Esophagus squamous epithelium (tissue), 4 donors: ENCODE measurements at regions not wholly inside any gene's neighbourhood (a gene's known extent, or its start where the extent isn't known, plus 50 kb on each side); places are given as distances from the start of the nearest gene placed in this dataset.

Experiments used
- CTCF ChIP-seq, 6 experiments: fragments of 450-650 bp in 4 of 6; fragments of 200-600 bp in 2 of 6; sonication (generic) in 2 of 6; IDR thresholded peaks; one replicate each; pipeline ENCODE4 v1.5.1; 2016 to 2019; ENCODE audit warnings: antibody characterized with exemption in 6 of 6, mild to moderate bottlenecking in 4 of 6, moderate library complexity in 4 of 6
- POLR2A ChIP-seq, 4 donors: fragments of 450-650 bp; IDR thresholded peaks; one replicate each; pipeline ENCODE4 v1.6.1; 2017; ENCODE audit warnings: antibody characterized with exemption in 4 of 4, mild to moderate bottlenecking in 4 of 4, moderate library complexity in 3 of 4

- TF ChIP-seq CTCF (IDR thresholded peaks at IDR 0.05) (no peak), POLR2A (IDR thresholded peaks at IDR 0.05) (no peak)
Observed at GRCh38 chr1:14117700-14118099, 417.7 kb downstream of the PRDM2 start.
